Mesenchymal stem cell (in vitro differentiated cells and primary cell): ENCODE measurements at regions not wholly inside any gene's neighbourhood (a gene's known extent, or its start where the extent isn't known, plus 50 kb on each side); places are given as distances from the start of the nearest gene placed in this dataset.

Source experiments
- DNase-seq: peaks from one replicate; pipeline ENCODE4 v3.0.0-alpha.2; 2013
- H2AFZ ChIP-seq: one replicate; pipeline ENCODE4 v1.6.1; 2013; ENCODE audit warnings: low read depth, mild to moderate bottlenecking, control low read depth, inconsistent platforms, low read length, moderate library complexity
- H2AK5ac ChIP-seq: 2 replicates; pipeline ENCODE4 v1.6.1; 2013; ENCODE audit warnings: low read length, moderate library complexity, mild to moderate bottlenecking, inconsistent platforms; ENCODE audit not compliant: severe bottlenecking
- H2BK120ac ChIP-seq: one replicate; pipeline ENCODE4 v1.6.1; 2013; ENCODE audit warnings: low read depth, mild to moderate bottlenecking, inconsistent platforms, low read length, moderate library complexity
- H2BK12ac ChIP-seq, 2 experiments: one replicate each; pipeline ENCODE4 v1.6.1; 2013; ENCODE audit warnings: inconsistent platforms in 2 of 2, low read length in 2 of 2, mild to moderate bottlenecking in 2 of 2, moderate library complexity in 2 of 2, control low read depth in 1 of 2
- H2BK15ac ChIP-seq: one replicate; pipeline ENCODE4 v1.6.1; 2013; ENCODE audit warnings: mild to moderate bottlenecking, low read depth, inconsistent platforms; ENCODE audit not compliant: poor library complexity, severe bottlenecking
- H2BK5ac ChIP-seq: 2 replicates; pipeline ENCODE4 v1.6.1; 2013; ENCODE audit warnings: low read depth, mild to moderate bottlenecking, low read length, control low read depth, inconsistent platforms; ENCODE audit not compliant: poor library complexity, severe bottlenecking
- H3K14ac ChIP-seq, 2 experiments: one replicate each; pipeline ENCODE4 v1.6.1; 2013; ENCODE audit warnings: inconsistent platforms in 2 of 2, low read length in 2 of 2, control low read depth in 1 of 2, mild to moderate bottlenecking in 1 of 2, moderate library complexity in 1 of 2
- H3K18ac ChIP-seq, 2 experiments: one replicate each; pipeline ENCODE4 v1.6.1; 2013; ENCODE audit warnings: inconsistent platforms in 2 of 2, low read length in 2 of 2, control low read depth in 1 of 2, low read depth in 1 of 2, mild to moderate bottlenecking in 1 of 2
- H3K23ac ChIP-seq, 2 experiments: one replicate each; pipeline ENCODE4 v1.6.1; 2013; ENCODE audit warnings: inconsistent platforms in 2 of 2, low read length in 2 of 2, mild to moderate bottlenecking in 2 of 2, moderate library complexity in 2 of 2, control low read depth in 1 of 2
- H3K27ac ChIP-seq: 2 replicates; pipeline ENCODE4 v1.5.1; 2013; ENCODE audit warnings: mild to moderate bottlenecking, moderate library complexity, low read length, control low read depth, inconsistent platforms; ENCODE audit not compliant: poor library complexity, severe bottlenecking
- H3K27me3 ChIP-seq, 2 experiments: 2 replicates each; pipeline versions ENCODE4 v1.6.1 to v1.7.0; 2013; ENCODE audit warnings: low read length in 2 of 2, mild to moderate bottlenecking in 2 of 2, moderate library complexity in 2 of 2, control low read depth in 1 of 2, inconsistent platforms in 1 of 2; ENCODE audit not compliant: control insufficient read depth in 1 of 2, insufficient read depth in 1 of 2
- H3K36me3 ChIP-seq, 2 experiments: 2 replicates each; pipeline versions ENCODE4 v1.6.1 to v1.7.0; 2013; ENCODE audit warnings: low read length in 2 of 2, control low read depth in 1 of 2, inconsistent platforms in 1 of 2, low read depth in 1 of 2, mild to moderate bottlenecking in 1 of 2; ENCODE audit not compliant: insufficient read depth in 2 of 2, control insufficient read depth in 1 of 2
- H3K4ac ChIP-seq, 2 experiments: one replicate each; pipeline ENCODE4 v1.6.1; 2013; ENCODE audit warnings: inconsistent platforms in 2 of 2, low read length in 2 of 2, mild to moderate bottlenecking in 2 of 2, moderate library complexity in 2 of 2, control low read depth in 1 of 2, low read depth in 1 of 2
- H3K4me1 ChIP-seq: 2 replicates; pipeline ENCODE4 v1.6.1; 2013; ENCODE audit warnings: low read depth, low read length, control low read depth; ENCODE audit not compliant: control insufficient read depth, insufficient read depth
- H3K4me2 ChIP-seq: 2 replicates; pipeline ENCODE4 v1.6.1; 2013; ENCODE audit warnings: low read length, mild to moderate bottlenecking, inconsistent platforms; ENCODE audit not compliant: poor library complexity, severe bottlenecking
- H3K4me3 ChIP-seq, 2 experiments: 2 replicates each; pipeline versions ENCODE4 v1.5.1 to v1.7.0; 2013; ENCODE audit warnings: low read length in 2 of 2, mild to moderate bottlenecking in 2 of 2, control low read depth in 1 of 2, low read depth in 1 of 2; ENCODE audit not compliant: insufficient read depth in 1 of 2
- H3K79me1 ChIP-seq: replicated peaks from 2 replicates; pipeline ENCODE4 v1.6.1; 2013; ENCODE audit warnings: mild to moderate bottlenecking, control low read depth, low read length, inconsistent platforms; ENCODE audit not compliant: poor library complexity, severe bottlenecking
- H3K9ac ChIP-seq: 2 replicates; pipeline ENCODE4 v1.7.0; 2013; ENCODE audit warnings: mild to moderate bottlenecking, low read length, moderate library complexity
- H3K9me3 ChIP-seq: 2 replicates; pipeline ENCODE4 v1.7.0; 2013; ENCODE audit warnings: mild to moderate bottlenecking, low read length; ENCODE audit not compliant: control insufficient read depth
- H4K8ac ChIP-seq: one replicate; pipeline ENCODE4 v1.6.1; 2013; ENCODE audit warnings: inconsistent platforms, mild to moderate bottlenecking, low read length, moderate library complexity
- H4K91ac ChIP-seq: one replicate; pipeline ENCODE4 v1.6.1; 2013; ENCODE audit warnings: mild to moderate bottlenecking, low read length, inconsistent platforms
- WGBS: methylation state at CpG from one replicate; pipeline ENCODE4 v1.1.7; 2013; ENCODE audit warnings: mixed read lengths; 5-methylcytosine and 5-hydroxymethylcytosine counted together

DNA sequence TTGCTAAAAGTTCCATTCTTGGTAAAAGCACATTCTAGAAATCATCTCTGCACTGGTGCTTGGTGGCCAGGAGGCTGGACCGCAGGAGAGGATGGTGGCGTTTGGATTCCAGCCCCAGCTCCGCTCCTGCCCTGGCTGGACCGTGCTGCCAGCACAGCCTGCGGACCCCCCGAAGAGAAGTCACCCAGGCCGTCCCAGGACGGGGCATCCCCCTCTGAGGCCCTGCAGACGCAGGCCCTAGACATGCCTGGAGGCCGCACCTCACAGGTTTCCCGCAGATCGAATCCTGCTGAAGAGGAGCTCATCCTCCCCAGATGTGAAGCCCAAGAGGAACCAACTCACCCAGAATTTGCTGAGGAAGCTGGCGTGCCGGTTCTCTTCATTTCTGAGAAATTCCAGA, 159.0 kb downstream of the TEX29 start:
- Histone ChIP-seq H3K9me3 (no peaks in the 10 kb centered on the region), H3K27me3 (peaks cover 0 to 4% of the 10 kb centered on the region in 2 experiments), H2AK5ac (no peak overlapping the region), H3K27ac (no peak overlapping the region), H3K4me1 (no peaks in the 10 kb centered on the region), H3K14ac (no peak overlapping the region), H2BK12ac (no peak overlapping the region), H4K8ac (no peak overlapping the region), H2BK15ac (no peak overlapping the region), H2BK120ac (no peak overlapping the region), H3K79me1 (no peaks in the 10 kb centered on the region), H3K9ac (no peak overlapping the region), H2BK5ac (no peak overlapping the region), H3K23ac (no peak overlapping the region), H3K4me3 (no peak overlapping the region), H3K4ac (no peak overlapping the region), H3K36me3 (no peaks in the 10 kb centered on the region), H3K4me2 (no peak overlapping the region), H3K18ac (no peak overlapping the region), H2AFZ (no peak overlapping the region), H4K91ac (no peak overlapping the region)
- DNase-seq, result no peak
- 82% methylated on average over 14 of the region's 14 CpGs for WGBS

DNA sequence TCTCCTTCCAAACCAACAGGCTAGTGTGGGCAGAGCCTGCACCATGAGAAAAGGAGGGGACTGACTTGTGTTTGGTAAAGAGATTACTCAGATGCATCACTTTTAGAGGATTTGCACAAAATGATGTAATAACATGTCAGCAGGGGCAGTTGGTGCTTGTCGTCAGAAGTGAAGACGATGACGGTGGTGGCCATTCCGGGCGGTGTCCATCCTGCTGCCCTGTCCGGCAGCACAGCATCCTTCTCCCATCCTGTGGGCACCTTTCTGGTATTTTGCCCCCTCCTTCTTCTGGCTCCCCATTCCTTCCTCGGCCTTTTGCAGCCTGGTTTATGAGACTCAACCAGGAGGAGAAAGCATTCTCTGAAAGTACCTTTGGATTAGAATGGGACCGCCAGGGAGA, 160.1 kb downstream of the TEX29 start:
- Histone ChIP-seq H2BK5ac (no peak overlapping the region), H2BK15ac (no peak overlapping the region), H4K8ac (no peak overlapping the region), H3K9me3 (no peaks in the 10 kb centered on the region), H3K4ac (no peak overlapping the region), H3K18ac (no peak overlapping the region), H3K4me1 (no peaks in the 10 kb centered on the region), H2BK12ac (no peak overlapping the region), H3K9ac (no peak overlapping the region), H4K91ac (no peak overlapping the region), H2BK120ac (no peak overlapping the region), H3K23ac (no peak overlapping the region), H3K14ac (no peak overlapping the region), H2AK5ac (no peak overlapping the region), H3K4me2 (no peak overlapping the region), H3K4me3 (no peak overlapping the region), H2AFZ (no peak overlapping the region), H3K79me1 (no peaks in the 10 kb centered on the region), H3K27me3 (peaks cover 0 to 4% of the 10 kb centered on the region in 2 experiments), H3K36me3 (no peaks in the 10 kb centered on the region), H3K27ac (no peak overlapping the region)
- WGBS, result 94% methylated on average over 8 of the region's 8 CpGs
- DNase-seq, result no peak

DNA sequence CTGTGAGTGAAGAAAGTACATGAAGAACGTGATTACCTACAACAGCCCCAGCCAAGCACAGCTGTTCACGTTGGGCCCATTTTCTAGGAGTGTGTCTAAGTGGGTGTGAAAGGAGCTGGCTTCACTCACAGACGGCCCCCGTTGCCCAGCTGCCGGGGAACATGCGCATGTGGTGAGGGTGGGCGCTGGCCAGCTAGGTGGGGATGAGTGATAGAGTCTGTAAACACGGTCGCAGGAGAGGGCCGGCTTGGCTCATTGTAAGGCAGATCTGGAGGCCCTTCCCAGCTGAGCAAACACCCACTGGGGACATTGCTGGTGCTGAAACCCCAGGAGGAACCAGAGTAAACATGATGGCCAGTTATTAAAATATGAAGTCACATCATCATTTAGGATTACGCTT, 160.5 kb downstream of the TEX29 start:
- Histone ChIP-seq H3K36me3 (no peaks in the 10 kb centered on the region), H3K4me1 (no peaks in the 10 kb centered on the region), H3K4ac (no peak overlapping the region), H3K9me3 (no peaks in the 10 kb centered on the region), H2AK5ac (no peak overlapping the region), H3K4me3 (no peak overlapping the region), H2BK5ac (no peak overlapping the region), H3K9ac (no peak overlapping the region), H2BK120ac (no peak overlapping the region), H2AFZ (no peak overlapping the region), H3K14ac (no peak overlapping the region), H2BK15ac (no peak overlapping the region), H3K4me2 (no peak overlapping the region), H3K23ac (no peak overlapping the region), H3K79me1 (no peaks in the 10 kb centered on the region), H4K91ac (no peak overlapping the region), H3K27me3 (peaks cover 0 to 4% of the 10 kb centered on the region in 2 experiments), H2BK12ac (no peak overlapping the region), H3K27ac (no peak overlapping the region), H3K18ac (no peak overlapping the region), H4K8ac (no peak overlapping the region)
- 90% methylated on average over 11 of the region's 11 CpGs for WGBS
- DNase-seq, result no peak

DNA sequence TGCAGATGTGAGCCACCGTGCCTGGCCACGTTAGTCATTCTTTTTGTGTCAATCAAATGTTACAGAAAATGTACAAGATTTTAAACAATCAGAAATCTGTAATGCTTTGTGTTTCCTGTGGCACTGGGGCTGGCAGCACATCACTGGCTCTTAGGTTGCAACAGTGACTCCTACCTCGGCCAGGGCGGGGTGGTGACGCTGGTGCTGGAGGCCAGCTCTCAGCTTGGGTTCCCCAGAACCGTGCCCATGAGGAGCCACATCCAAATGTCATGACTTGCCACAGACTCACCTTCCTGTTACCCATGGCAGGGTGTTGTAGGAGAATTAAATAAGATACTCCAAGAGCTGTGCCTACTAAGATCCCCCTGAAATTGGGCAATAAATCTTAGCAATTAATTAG, 161.7 kb downstream of the TEX29 start:
- H2BK120ac ChIP-seq, result no peak overlapping the region
- no peak overlapping the region for H3K27ac ChIP-seq
- H4K91ac ChIP-seq, result no peak overlapping the region
- H3K4me1 ChIP-seq, result no peaks in the 10 kb centered on the region
- no peaks in the 10 kb centered on the region for H3K79me1 ChIP-seq
- peaks cover 0 to 4% of the 10 kb centered on the region in 2 experiments for H3K27me3 ChIP-seq
- no peak overlapping the region for H3K4me2 ChIP-seq
- H3K14ac ChIP-seq, result no peak overlapping the region
- H2BK15ac ChIP-seq, result no peak overlapping the region
- H2AFZ ChIP-seq, result no peak overlapping the region
- 77% methylated on average over 3 of the region's 6 CpGs for WGBS
- no peak overlapping the region for H3K4me3 ChIP-seq
- no peak overlapping the region for H2BK5ac ChIP-seq
- DNase-seq, result no peak
- H3K23ac ChIP-seq, result no peak overlapping the region
- no peaks in the 10 kb centered on the region for H3K36me3 ChIP-seq
- H3K9me3 ChIP-seq, result peaks cover 4% of the 10 kb centered on the region
- no peak overlapping the region for H4K8ac ChIP-seq
- H3K18ac ChIP-seq, result no peak overlapping the region
- no peak overlapping the region for H2BK12ac ChIP-seq
- no peak overlapping the region for H3K4ac ChIP-seq
- no peak overlapping the region for H3K9ac ChIP-seq
- H2AK5ac ChIP-seq, result no peak overlapping the region
